Thyroid gland (tissue), 4 donors: ENCODE measurements at regions not wholly inside any gene's neighbourhood (a gene's known extent, or its start where the extent isn't known, plus 50 kb on each side); places are given as distances from the start of the nearest gene placed in this dataset.

Experiments used
- POLR2A ChIP-seq, 2 donors: fragments of 450-650 bp; IDR thresholded peaks; one replicate each; pipeline ENCODE4 v1.6.1; 2017; ENCODE audit warnings: antibody characterized with exemption in 2 of 2, mild to moderate bottlenecking in 2 of 2, moderate library complexity in 1 of 2
- TF ChIP-seq, protein P1 (sequence below), 6 experiments: fragments of 200-600 bp in 3 of 6; fragments of 450-650 bp in 3 of 6; sonication (generic) in 3 of 6; IDR thresholded peaks; one replicate each; pipeline ENCODE4 v1.5.1; 2016 to 2019; ENCODE audit warnings: antibody characterized with exemption in 6 of 6, mild to moderate bottlenecking in 2 of 6, inconsistent platforms in 1 of 6, moderate library complexity in 1 of 6

DNA sequence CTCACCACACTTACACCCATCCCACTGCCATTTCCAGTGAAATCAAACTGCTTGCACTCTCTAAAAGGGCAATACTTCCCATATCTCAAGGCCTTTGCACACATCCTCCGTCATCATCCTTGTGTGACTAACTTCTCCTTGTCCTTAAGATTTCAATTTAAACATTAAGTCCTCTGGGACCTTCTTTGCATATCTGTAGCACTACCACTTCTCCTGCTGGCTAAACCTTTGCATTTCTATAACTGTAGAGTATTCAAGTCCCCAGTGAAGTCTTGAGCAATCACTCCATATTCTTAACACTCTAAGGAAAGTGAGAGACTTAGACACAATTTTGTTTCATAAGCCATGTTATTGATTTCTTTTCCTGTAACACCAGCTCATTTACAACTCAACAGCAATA is 136.8 kb upstream of the EPHA4 start:
- TF ChIP-seq, protein P1, sequence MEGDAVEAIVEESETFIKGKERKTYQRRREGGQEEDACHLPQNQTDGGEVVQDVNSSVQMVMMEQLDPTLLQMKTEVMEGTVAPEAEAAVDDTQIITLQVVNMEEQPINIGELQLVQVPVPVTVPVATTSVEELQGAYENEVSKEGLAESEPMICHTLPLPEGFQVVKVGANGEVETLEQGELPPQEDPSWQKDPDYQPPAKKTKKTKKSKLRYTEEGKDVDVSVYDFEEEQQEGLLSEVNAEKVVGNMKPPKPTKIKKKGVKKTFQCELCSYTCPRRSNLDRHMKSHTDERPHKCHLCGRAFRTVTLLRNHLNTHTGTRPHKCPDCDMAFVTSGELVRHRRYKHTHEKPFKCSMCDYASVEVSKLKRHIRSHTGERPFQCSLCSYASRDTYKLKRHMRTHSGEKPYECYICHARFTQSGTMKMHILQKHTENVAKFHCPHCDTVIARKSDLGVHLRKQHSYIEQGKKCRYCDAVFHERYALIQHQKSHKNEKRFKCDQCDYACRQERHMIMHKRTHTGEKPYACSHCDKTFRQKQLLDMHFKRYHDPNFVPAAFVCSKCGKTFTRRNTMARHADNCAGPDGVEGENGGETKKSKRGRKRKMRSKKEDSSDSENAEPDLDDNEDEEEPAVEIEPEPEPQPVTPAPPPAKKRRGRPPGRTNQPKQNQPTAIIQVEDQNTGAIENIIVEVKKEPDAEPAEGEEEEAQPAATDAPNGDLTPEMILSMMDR (IDR thresholded peaks at IDR 0.05), result no peak
- TF ChIP-seq POLR2A (IDR thresholded peaks at IDR 0.05), result no peak
